Activated T-helper 2 cell treated with anti-CD3 and anti-CD28 coated beads, Interferon-gamma antibody, Interleukin-2, Interleukin-4, amounts not matched to agents 10 μg/mL and 5 μg/mL and 100 μg/mL, durations not matched to agents 14 hours and 24 hours and 36 hours (primary cell): ENCODE measurements at regions not wholly inside any gene's neighbourhood (a gene's known extent, or its start where the extent isn't known, plus 50 kb on each side); places are given as distances from the start of the nearest gene placed in this dataset.

Experiments used
- DNase-seq: peaks from one replicate; pipeline ENCODE4 v3.0.0; 2021; ENCODE audit warnings: low spot score
- H3K27ac Mint-ChIP-seq: one replicate; pipeline ENCODE4 v1.8.0; 2021; ENCODE audit warnings: mixed read lengths
- H3K27me3 Mint-ChIP-seq: one replicate; pipeline ENCODE4 v1.8.0; 2021; ENCODE audit warnings: low read depth, mixed read lengths
- H3K36me3 Mint-ChIP-seq: one replicate; pipeline ENCODE4 v1.8.0; 2021; ENCODE audit warnings: low read depth, mixed read lengths
- H3K4me1 Mint-ChIP-seq: one replicate; pipeline ENCODE4 v1.8.0; 2021; ENCODE audit warnings: low read depth, mixed read lengths
- H3K4me3 Mint-ChIP-seq: one replicate; pipeline ENCODE4 v1.8.0; 2021; ENCODE audit warnings: low read depth, mild to moderate bottlenecking, moderate library complexity, mixed read lengths
- H3K9me3 Mint-ChIP-seq: one replicate; pipeline ENCODE4 v1.8.0; 2021; ENCODE audit warnings: mixed read lengths
- intact Hi-C: fragments of 100-400 bp; cut with micrococcal nuclease; formaldehyde crosslinking; loops from one replicate; pipeline ENCODE4 v1.15.1; 2023

- no peak overlapping the region for H3K4me3 Mint-ChIP-seq
- no peaks in the 10 kb centered on the region for H3K4me1 Mint-ChIP-seq
- no peak for DNase-seq
- no peaks in the 10 kb centered on the region for H3K36me3 Mint-ChIP-seq
- H3K27ac Mint-ChIP-seq = no peak overlapping the region
- no peaks in the 10 kb centered on the region for H3K9me3 Mint-ChIP-seq
- intact Hi-C loops = no loop called here
- no peaks in the 10 kb centered on the region for H3K27me3 Mint-ChIP-seq
Observed at GRCh38 chr5:99900302-99900852, 634.8 kb upstream of the FAM174A start.

- no peak overlapping the region for H3K27ac Mint-ChIP-seq
- H3K4me3 Mint-ChIP-seq = no peak overlapping the region
- no peaks in the 10 kb centered on the region for H3K27me3 Mint-ChIP-seq
- DNase-seq = no peak
- H3K36me3 Mint-ChIP-seq = no peaks in the 10 kb centered on the region
- H3K9me3 Mint-ChIP-seq = no peaks in the 10 kb centered on the region
- intact Hi-C loops = no loop called here
- no peaks in the 10 kb centered on the region for H3K4me1 Mint-ChIP-seq
Observed at GRCh38 chr5:99879791-99880511, 655.2 kb upstream of the FAM174A start.

- intact Hi-C loops = no loop called here
- no peak for DNase-seq
- no peaks in the 10 kb centered on the region for H3K9me3 Mint-ChIP-seq
- no peak overlapping the region for H3K4me3 Mint-ChIP-seq
- no peaks in the 10 kb centered on the region for H3K27me3 Mint-ChIP-seq
- no peaks in the 10 kb centered on the region for H3K36me3 Mint-ChIP-seq
- H3K4me1 Mint-ChIP-seq = no peaks in the 10 kb centered on the region
- no peak overlapping the region for H3K27ac Mint-ChIP-seq
Observed at GRCh38 chr5:99878830-99879229, 656.3 kb upstream of the FAM174A start.

GRCh38 chr5:99866740-99867139 is 668.4 kb upstream of the FAM174A start:
- intact Hi-C loops = no loop called here
- Mint-ChIP-seq H3K9me3 (peaks cover 3% of the 10 kb centered on the region), H3K27me3 (no peaks in the 10 kb centered on the region)

GRCh38 chr5:99865159-99865558 is 670.0 kb upstream of the FAM174A start:
- intact Hi-C loops = no loop called here
- Mint-ChIP-seq H3K9me3 (peaks cover 3% of the 10 kb centered on the region), H3K36me3 (no peaks in the 10 kb centered on the region), H3K27ac (no peak overlapping the region), H3K4me1 (no peaks in the 10 kb centered on the region), H3K27me3 (no peaks in the 10 kb centered on the region), H3K4me3 (no peak overlapping the region)
- DNase-seq = no peak

More at GRCh38 chr5:99866740-99867139, 668.4 kb upstream of the FAM174A start:
- no peaks in the 10 kb centered on the region for H3K36me3 Mint-ChIP-seq
- H3K27ac Mint-ChIP-seq = no peak overlapping the region
- DNase-seq = no peak
- H3K4me1 Mint-ChIP-seq = no peaks in the 10 kb centered on the region
- no peak overlapping the region for H3K4me3 Mint-ChIP-seq

- DNase-seq = no peak
- Mint-ChIP-seq H3K4me1 (no peaks in the 10 kb centered on the region), H3K36me3 (no peaks in the 10 kb centered on the region), H3K27me3 (no peaks in the 10 kb centered on the region), H3K27ac (no peak overlapping the region), H3K9me3 (no peaks in the 10 kb centered on the region), H3K4me3 (no peak overlapping the region)
- intact Hi-C loops = no loop called here
Observed at GRCh38 chr5:99835791-99836190, 699.4 kb upstream of the FAM174A start.

GRCh38 chr5:99827136-99827535 is 708.0 kb upstream of the FAM174A start:
- no peak overlapping the region for H3K4me3 Mint-ChIP-seq
- no peaks in the 10 kb centered on the region for H3K9me3 Mint-ChIP-seq
- H3K4me1 Mint-ChIP-seq = no peaks in the 10 kb centered on the region
- no peak overlapping the region for H3K27ac Mint-ChIP-seq
- no peaks in the 10 kb centered on the region for H3K27me3 Mint-ChIP-seq
- no peak for DNase-seq
- no peaks in the 10 kb centered on the region for H3K36me3 Mint-ChIP-seq
- intact Hi-C loops = no loop called here

- intact Hi-C loops = no loop called here
- H3K27ac Mint-ChIP-seq = no peak overlapping the region
- no peaks in the 10 kb centered on the region for H3K27me3 Mint-ChIP-seq
- no peaks in the 10 kb centered on the region for H3K36me3 Mint-ChIP-seq
- H3K4me3 Mint-ChIP-seq = no peak overlapping the region
- no peaks in the 10 kb centered on the region for H3K4me1 Mint-ChIP-seq
- DNase-seq = no peak
- peaks cover 3% of the 10 kb centered on the region for H3K9me3 Mint-ChIP-seq
Observed at GRCh38 chr5:99817796-99818195, 717.4 kb upstream of the FAM174A start.

- H3K36me3 Mint-ChIP-seq = no peaks in the 10 kb centered on the region
- H3K4me3 Mint-ChIP-seq = no peak overlapping the region
- no peak overlapping the region for H3K27ac Mint-ChIP-seq
- H3K9me3 Mint-ChIP-seq = peaks cover 3% of the 10 kb centered on the region
- intact Hi-C loops = no loop called here
- H3K4me1 Mint-ChIP-seq = no peaks in the 10 kb centered on the region
- no peak for DNase-seq
- H3K27me3 Mint-ChIP-seq = no peaks in the 10 kb centered on the region
Observed at GRCh38 chr5:99814321-99815063, 720.7 kb upstream of the FAM174A start.

GRCh38 chr5:99808657-99809230 is 726.4 kb upstream of the FAM174A start:
- no peaks in the 10 kb centered on the region for H3K27me3 Mint-ChIP-seq
- no peaks in the 10 kb centered on the region for H3K36me3 Mint-ChIP-seq
- DNase-seq = no peak
- no peaks in the 10 kb centered on the region for H3K4me1 Mint-ChIP-seq
- no peaks in the 10 kb centered on the region for H3K9me3 Mint-ChIP-seq
- no peak overlapping the region for H3K4me3 Mint-ChIP-seq
- intact Hi-C loops = no loop called here
- no peak overlapping the region for H3K27ac Mint-ChIP-seq

- intact Hi-C loops = no loop called here
Observed at GRCh38 chr5:99807346-99807745, 727.8 kb upstream of the FAM174A start.

GRCh38 chr5:99795031-99795430 is 740.1 kb upstream of the FAM174A start:
- no peaks in the 10 kb centered on the region for H3K4me1 Mint-ChIP-seq
- no peak overlapping the region for H3K27ac Mint-ChIP-seq
- H3K27me3 Mint-ChIP-seq = no peaks in the 10 kb centered on the region
- peaks cover 4% of the 10 kb centered on the region for H3K9me3 Mint-ChIP-seq
- no peak overlapping the region for H3K4me3 Mint-ChIP-seq
- no peaks in the 10 kb centered on the region for H3K36me3 Mint-ChIP-seq
- no peak for DNase-seq
- intact Hi-C loops = no loop called here

More at GRCh38 chr5:99807346-99807745, 727.8 kb upstream of the FAM174A start:
- no peaks in the 10 kb centered on the region for H3K9me3 Mint-ChIP-seq
- H3K4me3 Mint-ChIP-seq = no peak overlapping the region
- H3K27me3 Mint-ChIP-seq = no peaks in the 10 kb centered on the region
- H3K27ac Mint-ChIP-seq = no peak overlapping the region
- no peaks in the 10 kb centered on the region for H3K4me1 Mint-ChIP-seq
- H3K36me3 Mint-ChIP-seq = no peaks in the 10 kb centered on the region
- no peak for DNase-seq

GRCh38 chr5:99788482-99788881 is 746.7 kb upstream of the FAM174A start:
- intact Hi-C loops = no loop called here
- H3K27me3 Mint-ChIP-seq = no peaks in the 10 kb centered on the region
- no peaks in the 10 kb centered on the region for H3K36me3 Mint-ChIP-seq
- DNase-seq = no peak
- no peak overlapping the region for H3K4me3 Mint-ChIP-seq
- no peaks in the 10 kb centered on the region for H3K4me1 Mint-ChIP-seq
- H3K27ac Mint-ChIP-seq = no peak overlapping the region
- peaks cover 5% of the 10 kb centered on the region for H3K9me3 Mint-ChIP-seq
